Activated CD4-positive, CD25-positive, alpha-beta regulatory T cell treated with anti-CD3 and anti-CD28 coated beads, Interleukin-2, amount 50 U/mL, for 72 hours (primary cell): ENCODE measurements at regions not wholly inside any gene's neighbourhood (a gene's known extent, or its start where the extent isn't known, plus 50 kb on each side); places are given as distances from the start of the nearest gene placed in this dataset.
"Not testable (repeated sequence)": the region's sequence is repeated elsewhere in the genome, so short reads cannot be mapped to it uniquely, and the experiment has no call there.

Experiments used
- DNase-seq: peaks from one replicate; pipeline ENCODE4 v3.0.0; 2021

DNA sequence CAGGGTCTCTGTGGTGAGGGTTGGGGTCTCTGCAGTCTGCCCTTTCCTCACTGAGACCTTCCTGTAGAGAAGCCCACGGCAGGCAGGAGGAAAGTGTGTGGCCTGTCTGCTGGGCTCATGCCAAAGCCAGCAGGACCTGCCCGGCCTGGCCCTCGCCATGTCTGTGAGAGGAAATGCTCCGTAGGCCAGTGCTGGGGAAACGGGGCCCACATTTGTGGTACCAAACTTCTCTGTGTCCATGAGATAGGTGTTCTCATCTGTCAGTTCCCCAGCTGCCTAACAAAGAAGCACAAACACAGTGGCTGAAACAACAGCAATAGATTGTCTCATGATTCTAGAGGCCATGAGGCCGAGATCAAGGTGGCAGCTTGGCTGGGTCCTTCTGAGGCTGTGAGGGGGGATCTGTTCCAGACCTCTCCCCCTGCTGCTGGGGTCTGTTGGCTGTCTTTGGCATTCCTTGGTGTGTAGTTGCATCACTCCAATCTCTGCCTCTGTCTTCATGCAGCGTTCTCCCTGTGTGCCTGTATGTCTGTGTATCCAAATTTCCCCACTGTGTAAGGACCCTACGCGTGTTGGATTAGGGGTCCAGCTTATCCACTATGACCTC, 772.5 kb downstream of the TBC1D22A start:
- no peak for DNase-seq

DNA sequence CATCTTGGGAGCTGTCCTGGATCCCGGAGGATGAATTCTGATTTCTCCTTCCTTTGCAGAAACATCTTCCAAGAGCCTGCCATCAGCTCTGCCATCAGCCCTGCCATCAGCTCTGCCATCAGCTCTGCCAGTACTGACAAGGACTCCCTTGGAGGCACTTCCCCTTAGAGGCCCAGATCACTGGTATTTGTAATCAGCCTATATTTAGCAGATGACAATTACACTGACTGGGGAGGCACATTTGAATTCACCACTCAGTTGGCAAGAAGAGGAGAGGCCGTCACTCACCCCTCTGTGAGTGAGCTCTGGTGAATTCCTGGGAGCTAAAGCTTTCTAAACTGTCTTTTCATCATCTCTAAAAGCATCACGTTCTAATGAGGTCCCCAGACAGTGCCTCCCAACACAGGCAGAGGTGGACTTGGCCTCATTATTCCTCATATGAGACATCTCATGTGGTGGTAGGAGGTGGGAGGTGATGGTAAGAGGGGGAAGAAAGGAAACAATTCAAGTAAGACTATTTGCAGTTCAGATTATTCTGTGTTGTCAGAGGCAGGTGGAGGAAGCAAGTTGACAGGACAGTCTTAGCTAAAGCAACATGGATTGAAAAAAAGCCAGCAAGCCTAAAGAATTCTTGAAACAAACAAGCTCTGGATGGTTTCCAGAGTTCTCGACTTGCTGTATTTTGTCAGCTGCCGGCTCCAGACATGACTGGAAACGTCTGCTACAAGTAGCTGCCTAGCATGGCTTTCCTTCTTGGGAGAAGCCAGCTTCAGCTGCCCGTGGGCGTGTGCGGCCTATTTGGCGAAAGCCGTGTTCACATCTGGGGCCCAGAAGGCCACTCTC, 771.7 kb downstream of the TBC1D22A start:
- no peak for DNase-seq

DNA sequence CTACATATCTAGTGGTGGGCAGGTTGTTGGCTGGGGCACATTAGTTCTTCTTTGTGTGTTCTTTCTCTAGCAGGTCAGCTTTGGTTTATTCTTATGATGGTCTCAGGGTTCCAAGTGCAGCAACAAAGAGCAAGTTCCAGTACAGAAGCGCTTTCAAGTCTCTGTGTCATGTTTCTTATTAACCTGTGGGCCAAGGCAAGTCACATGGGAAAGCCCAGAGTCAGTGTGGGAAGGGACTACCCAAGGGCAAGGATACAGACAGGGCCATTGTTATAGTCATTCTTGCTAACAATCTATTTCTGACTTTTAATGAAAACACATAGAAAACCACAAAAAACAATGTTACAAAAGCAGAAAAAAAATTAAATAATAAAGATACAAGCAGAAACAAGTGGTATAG, 754.6 kb downstream of the TBC1D22A start:
- DNase-seq, result no peak

DNA sequence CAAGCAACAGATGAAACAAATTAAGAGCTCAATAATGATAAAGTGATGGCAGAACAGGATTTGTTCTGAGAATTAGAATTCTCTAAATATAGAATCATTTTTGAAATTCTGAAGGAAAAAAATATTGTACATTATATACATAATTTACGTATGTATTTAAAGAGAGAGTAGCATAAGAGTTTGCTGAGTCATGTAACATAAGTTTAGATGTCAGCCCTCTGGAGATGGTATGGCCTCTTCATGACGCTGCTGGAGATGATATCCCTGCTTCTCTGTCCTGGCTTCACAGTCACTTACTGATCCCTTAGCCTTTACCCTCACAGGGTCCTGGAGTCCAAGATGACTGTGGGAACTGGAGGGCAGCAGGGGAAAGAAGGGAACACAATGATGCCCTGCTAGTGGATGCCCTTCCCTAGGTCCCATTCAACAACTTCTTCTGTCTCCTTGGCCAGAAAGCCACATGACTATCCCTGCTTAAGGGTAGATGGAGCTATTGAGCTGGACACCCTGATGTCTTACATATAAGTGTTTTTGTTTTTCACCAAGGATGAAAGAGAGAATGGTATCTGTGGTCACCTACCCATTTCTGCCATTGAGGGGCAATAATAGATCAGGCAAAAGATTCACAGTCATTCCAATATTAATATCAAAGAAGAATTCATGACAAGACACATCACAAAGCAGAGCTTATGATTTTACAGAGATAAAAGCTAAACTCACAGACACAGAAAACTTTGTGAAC, 753.1 kb downstream of the TBC1D22A start:
- no peak for DNase-seq

DNA sequence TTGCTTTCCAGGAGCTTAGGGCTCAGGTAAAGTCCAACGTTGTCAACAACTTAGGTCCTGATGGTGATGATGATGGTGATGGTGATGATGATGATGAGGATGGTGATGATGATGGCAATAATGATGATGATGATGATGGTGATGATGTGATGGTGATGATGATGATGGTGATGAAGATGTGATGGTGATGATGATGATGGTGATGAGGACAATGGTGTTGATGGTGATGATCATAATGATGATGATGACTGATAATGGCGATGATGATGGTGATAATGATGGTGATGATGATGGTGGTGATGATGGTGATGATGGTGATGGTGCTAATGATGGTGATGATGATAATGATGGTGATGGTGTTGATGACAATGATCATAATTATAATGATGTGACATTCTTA, 750.2 kb downstream of the TBC1D22A start:
- no peak for DNase-seq

DNA sequence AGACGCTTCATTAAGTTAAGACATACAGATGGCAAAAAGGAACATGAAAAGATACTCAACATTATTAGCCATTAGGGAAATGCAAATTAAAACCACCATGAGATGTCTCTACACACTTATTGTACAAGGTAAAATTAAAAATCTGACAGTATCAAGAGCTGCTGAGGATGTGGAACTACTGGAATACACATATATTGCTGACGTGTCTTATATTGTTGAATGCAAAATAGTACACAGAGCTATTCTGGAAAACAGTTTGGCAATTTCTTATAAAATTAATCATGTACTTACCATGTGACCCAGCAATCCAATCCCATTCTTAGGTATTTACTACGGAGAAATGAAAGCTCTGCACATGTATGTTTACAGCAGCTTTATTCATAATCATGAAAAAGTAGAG, 742.5 kb downstream of the TBC1D22A start:
- no peak for DNase-seq

DNA sequence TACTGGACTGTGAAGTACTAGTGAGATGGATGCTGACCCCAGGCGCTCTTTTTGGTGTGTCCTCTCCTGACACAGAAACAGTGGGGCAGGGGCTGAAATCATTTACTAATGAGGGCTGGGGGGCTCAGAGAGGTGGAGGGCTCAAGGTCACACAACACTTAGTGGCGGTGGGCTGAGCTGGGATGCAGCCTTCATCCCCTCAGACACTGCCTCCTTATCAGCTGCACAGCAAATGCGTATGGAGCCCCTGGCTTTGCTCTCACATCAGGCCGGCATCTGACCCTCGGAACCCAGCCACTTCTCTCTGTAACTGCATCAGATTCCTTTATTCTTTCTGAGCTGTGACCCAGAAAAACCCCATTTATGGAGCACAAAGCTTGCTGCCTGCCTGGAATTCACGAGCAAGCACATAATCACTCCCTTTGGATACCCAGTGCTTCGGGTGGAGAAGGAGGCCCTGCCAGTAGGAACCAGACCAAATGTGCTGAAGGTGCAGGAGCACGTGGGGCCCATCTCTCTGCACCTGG, 736.6 kb downstream of the TBC1D22A start:
- DNase-seq, result no peak

DNA sequence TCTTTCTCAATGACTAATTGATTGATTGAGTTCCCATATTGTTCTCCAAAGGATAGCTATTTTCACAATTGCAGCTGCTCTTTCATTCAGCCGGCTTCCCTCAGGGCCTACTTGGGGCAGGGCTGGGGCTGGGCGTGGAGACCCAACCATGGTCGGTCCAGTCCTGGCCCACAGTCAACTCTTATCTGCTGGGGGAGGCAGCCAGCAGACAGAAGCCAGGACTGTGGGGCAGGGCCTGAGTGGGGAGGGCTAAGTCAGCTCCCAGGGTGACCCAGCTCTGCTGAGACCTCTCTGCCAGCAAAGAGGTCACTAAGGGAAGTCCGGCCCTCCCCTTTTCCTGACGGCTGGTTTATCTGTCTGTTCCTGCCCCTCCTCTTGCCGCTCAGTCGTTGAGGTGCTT, 735.2 kb downstream of the TBC1D22A start:
- no peak for DNase-seq

DNA sequence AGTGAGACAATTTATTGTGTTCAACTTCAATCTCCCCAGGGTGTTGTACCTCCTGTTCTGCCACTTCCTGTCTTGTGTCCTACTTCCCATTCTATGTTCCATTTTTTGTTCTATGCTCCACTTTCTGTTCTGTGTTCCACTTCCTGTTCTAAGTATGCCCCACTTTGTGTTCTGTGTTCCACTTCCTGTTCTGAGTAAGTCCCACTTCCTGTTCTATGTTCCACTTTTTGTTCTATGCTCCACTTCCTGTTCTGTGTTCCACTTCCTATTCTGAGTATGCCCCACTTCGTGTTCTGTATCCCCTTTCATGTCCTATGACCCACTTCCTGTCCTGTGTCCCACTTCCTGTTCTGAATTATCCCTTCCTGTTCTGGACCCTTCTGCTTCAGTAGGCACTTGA, 732.7 kb downstream of the TBC1D22A start:
- DNase-seq, result no peak

DNA sequence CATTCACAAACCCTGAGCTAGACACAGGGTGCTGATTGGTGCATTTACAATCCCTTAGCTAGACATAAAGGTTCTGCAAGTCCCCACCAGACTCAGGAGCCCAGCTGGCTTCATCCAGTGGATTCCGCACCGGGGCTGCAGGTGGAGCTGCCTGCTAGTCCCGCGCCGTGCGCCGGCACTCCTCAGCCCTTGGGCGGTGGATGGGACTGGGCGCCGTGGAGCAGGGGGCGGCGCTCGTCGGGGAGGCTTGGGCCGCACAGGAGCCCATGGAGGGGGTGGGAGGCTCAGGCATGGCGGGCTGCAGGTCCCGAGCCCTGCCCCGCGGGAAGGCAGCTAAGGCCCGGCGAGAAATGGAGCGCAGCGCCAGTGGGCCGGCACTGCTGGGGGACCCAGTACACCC, 725.7 kb downstream of the TBC1D22A start:
- DNase-seq, result not testable (repeated sequence)

DNA sequence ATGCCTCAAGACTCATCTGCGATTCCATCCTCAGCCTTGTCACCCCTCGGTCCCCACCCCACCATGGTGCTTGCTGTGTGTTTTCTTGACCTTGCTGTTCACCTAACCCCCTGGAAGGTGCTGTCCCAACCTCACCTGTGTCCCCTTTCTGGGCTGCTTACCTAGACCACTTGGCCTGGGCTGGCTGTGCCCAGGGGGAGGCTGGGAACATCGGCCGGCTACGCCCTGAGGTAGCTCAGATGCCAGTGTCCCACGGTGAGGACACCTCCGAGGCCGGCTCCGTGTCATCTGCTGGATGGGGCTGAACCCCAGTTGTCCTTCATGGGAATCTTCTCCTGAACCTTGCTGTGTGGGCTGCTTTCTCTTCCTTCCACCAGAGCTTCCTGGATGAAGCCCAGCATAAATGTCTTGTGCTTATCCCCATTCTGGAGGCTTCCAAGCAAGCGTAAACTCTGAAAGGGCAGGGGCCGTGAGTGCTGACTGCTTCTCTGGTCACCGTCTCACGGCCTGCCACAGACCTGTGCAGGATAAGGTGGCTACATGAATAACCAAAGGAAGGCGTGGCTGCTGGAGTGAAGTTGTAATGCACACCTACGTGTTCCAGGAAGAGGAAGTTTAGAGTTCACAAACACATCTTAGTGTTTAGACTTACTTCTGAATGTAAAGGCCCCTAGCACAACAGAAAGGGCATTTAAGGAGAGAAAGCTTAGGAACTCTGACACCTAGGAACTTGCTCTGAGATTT, 724.3 kb downstream of the TBC1D22A start:
- no peak for DNase-seq

DNA sequence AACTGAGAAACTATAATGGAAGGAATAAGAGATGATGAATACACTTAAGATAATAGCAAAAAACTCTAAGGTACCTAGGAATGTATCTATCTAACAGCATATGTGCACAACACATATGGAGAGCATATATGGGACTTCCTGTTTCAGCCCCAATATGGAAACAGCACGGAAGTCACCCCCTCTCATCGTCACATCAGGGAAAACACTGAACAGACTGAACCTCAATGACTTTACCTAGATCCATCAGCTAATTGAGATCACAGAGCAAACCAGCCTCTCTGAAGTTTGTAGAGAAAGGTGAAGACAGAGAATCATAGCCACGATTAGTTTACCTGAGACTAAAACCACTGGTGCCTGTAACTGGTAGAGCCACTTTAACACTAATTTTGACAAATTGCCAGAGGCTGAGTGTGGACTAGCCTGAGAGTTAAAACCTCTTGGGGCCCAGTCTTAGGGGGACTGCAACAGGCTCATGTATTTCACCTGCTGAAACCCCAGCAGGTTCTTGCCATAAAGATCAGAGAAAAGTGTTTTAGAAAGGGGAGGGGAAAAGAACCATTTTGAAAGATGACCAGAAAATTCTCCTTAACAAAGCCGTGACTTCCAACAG, 722.6 kb downstream of the TBC1D22A start:
- no peak for DNase-seq

DNA sequence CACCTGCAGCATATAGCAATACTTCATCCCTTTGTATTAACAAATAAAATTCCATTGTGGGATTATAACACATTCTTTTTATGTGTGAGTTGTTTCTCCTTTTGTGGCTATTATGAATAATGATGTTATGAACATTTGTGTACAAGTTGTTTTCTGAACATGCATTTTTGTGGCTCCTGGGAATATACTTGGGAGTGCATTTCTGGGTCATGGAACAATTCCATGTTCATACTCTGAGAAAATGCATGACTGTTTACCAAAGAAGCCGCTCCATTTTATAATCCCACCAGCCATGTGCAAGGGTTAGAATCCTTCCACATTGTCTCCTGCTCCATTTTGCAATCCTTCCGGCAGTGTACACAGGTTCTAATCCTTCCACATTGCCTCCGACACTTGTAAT, 713.8 kb downstream of the TBC1D22A start:
- DNase-seq, result no peak

DNA sequence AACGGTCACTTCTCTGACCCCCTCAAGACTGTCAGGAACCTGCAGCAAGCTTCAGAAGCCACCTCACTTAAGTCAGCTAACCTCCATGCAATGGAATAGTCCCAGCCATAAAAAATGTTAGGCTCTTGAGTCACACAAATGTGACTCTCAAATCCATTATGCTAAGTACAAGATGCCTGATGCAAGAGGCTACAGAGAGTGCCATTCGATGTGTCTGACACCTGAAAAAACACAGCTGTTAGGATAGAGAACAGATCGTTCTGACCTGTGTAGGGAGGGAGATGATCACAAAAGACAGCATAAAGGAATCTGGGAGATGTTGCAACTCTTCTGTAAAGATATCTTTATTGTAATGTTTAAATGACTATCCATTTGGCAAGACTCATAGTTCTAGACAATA, 712.4 kb downstream of the TBC1D22A start:
- no peak for DNase-seq

DNA sequence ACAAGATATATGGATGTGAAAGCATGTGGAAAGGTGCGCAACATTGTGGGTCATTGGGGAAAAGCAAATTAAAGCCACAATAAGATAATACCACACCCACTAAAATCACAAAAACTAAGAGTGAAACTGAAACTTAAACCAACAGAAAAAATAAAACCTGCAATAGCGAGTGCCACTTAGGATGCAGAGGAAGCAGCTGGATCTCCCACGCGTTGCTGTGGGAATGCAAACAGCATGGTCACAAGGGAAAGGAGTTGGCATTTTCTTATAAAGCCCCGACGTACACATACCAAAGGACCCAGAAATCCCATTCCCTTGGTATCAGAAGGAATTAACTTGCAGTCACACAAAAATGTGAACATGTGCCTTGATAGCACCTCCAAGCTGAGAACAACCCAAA, 712.0 kb downstream of the TBC1D22A start:
- no peak for DNase-seq

DNA sequence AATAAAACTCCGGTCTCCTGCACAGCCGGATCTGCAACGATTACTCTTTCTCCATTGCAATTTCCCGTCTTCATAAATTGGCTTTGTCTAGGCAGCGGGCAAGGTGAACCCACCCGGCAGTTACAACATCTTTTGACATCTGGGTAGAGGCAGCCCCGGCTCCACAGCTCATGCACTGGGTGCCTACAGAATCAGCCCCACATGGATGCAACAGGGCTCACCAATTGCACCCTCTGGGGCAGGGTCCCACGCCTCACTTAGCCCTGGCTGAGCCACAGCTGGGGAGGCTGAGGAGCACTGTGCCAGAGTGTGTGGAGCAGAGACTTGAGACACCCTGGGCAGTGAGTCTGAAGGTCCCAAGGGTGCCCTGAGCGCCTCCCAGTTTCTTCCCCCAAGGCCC, 710.2 kb downstream of the TBC1D22A start:
- no peak for DNase-seq

DNA sequence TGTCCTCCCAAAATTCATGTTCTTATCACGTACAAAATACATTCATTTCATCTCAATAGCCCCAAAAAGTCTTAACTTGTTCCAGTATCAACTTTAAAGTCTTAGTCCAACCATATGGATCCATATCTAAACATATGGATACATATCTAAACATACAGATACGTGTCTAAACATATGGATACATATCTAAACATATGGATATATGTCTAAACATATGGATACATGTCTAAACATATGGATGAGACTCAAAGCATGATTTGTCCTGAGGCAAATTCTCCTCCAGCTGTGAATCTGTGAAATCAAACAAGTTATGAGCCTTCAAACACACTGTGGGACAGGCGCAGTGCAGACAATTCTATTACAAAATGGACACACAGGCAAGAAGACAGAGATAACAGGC, 709.0 kb downstream of the TBC1D22A start:
- no peak for DNase-seq

DNA sequence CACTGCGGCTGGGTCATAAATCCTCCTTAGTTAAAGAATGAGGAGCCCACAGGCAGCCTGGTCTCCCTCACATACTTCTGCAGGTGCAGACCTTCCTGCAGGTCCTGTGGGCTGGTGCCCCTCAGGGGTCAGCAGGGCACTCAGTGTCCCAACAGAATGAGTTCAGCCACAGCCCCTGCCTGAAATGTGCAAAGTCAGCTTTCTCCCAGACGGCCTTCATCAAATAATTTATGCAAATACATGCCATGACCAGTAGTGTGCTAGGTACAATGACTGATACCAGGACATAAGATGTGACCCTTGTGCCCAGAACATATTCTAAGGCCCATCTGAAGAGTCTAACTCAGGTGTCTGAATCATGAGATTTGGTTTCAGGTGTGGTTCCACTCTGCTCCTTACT, 703.4 kb downstream of the TBC1D22A start:
- no peak for DNase-seq

DNA sequence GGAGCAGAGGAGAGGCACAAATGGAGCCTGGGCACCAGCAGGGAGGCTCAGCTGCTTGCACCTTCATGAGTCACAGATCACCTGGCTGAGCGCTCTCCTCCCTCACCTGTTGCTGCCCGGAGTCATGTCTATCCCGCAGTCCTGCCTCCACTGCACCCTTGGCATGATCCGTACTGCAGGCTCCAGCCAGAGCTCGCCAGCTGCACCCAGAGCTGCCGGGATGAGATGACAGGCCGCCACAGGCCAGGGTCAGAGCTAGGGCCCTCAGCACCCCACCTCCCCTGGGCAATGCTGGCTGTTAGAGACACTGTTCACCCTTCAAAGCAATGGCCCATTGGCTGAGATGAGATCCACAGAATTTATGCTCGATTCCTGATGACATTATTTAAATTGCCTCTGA, 702.8 kb downstream of the TBC1D22A start:
- DNase-seq, result no peak

DNA sequence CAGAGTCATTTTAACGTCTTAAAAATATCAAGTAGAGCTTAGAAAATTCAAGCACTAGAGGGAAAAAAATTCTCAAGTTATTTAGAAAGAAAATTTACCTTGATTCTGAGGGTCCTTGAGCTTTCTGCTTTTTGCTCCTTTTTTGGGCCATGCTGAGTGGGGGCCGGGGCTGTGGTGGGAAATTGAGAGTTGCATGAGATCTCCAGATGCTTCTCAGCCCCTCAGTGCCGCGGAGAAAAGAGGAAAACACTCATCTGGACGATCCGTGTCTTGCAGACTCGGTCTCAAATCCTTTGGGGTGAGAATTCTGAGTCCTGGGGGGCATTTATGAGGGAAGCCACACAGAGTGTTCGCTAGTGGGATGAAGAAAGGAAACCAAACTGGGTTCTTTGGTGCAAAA, 700.8 kb downstream of the TBC1D22A start:
- DNase-seq, result no peak

DNA sequence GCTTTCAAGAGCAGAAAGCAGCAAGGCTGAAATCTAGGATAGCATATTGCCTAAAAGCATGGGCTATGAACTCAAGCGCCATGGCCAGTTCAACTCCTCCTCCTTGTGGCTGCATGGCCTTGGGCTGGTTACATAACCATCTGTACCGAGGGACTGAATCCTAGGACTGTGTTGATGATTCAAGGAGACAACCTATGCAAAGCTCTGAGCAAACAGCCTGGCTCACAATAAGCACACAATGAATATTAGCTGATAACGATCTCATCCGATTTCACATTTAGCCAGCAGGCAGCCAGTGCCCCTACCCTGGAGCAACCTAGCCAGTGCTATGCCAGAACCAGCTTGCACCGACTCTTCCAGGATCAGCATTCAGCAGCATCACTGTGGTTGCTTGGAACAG, 698.4 kb downstream of the TBC1D22A start:
- DNase-seq, result no peak

DNA sequence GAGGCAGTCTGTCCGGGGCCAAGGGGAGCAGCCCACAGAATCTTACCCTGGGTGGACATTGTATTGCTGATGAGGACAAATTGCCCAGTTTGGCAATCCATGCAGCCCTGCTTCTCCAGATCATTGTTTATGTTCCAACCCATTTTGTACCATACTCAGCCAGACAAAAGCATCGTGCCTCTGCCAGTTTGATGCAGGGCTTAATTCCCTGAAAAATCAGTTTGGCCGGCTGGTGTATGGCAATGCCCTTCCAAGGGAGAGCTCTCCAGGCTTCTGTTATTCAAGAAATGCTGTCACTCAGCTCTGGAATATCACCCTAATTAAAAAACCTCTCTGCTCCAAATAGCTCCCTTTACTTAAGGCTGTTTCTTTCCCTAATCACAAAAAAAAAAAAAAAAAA, 697.7 kb downstream of the TBC1D22A start:
- DNase-seq, result no peak

DNA sequence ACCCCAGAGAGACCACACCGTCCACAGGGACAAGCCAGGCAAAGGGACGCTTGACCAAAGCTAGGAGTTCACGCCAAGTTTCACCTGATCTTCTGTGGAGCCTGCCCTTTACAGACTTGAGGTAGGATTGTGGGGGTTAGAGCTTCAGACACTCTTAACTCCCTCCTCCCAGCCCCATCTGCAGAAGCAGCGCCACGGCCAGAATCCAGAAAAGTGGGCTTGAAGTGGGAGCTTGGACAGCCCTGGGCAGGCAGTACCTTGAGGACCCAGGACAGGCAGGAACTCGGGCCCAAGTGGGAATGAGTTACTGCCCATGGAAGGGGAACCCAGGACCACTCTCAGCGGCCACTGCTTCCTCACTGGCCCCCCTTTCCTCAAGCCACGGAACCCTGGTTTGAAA, 695.9 kb downstream of the TBC1D22A start:
- no peak for DNase-seq
